Activated CD4-positive, alpha-beta T cell treated with anti-CD3 and anti-CD28 coated beads, Interleukin-2, amount 50 U/mL, for 24 hours (primary cell): ENCODE measurements at regions not wholly inside any gene's neighbourhood (a gene's known extent, or its start where the extent isn't known, plus 50 kb on each side); places are given as distances from the start of the nearest gene placed in this dataset.
"Not testable (repeated sequence)": the region's sequence is repeated elsewhere in the genome, so short reads cannot be mapped to it uniquely, and the experiment has no call there.

Experiments
- DNase-seq, 2 donors: peaks; one replicate each; pipeline ENCODE4 v3.0.0-alpha.2; 2020; ENCODE audit warnings: low read depth in 1 of 2, low spot score in 1 of 2

GRCh38 chr20:40848526-40848925 is 159.5 kb upstream of the MAFB start:
- DNase-seq, result no peak

- DNase-seq, result no peak
These were observed 160.4 kb upstream of the MAFB start for GRCh38 chr20:40849456-40849855.

DNA sequence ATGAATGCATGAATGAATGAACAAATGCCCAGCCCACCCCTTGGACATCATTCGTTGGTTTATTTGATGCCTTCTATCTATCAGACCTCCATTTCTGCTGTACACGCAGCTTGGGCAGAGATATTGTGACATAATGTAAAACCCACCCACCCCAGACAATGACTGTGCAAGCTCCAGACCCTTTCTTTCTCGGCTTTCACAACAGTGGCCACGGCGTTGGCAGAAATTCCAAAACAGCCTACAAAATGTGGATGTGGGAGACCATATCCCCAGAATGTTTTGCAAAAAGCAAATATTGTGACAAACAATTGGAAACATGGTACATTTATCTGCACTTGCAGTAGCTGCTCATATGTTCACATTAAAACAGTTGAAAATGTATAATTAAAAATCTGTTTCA is 162.0 kb upstream of the MAFB start:
- no peak for DNase-seq

DNA sequence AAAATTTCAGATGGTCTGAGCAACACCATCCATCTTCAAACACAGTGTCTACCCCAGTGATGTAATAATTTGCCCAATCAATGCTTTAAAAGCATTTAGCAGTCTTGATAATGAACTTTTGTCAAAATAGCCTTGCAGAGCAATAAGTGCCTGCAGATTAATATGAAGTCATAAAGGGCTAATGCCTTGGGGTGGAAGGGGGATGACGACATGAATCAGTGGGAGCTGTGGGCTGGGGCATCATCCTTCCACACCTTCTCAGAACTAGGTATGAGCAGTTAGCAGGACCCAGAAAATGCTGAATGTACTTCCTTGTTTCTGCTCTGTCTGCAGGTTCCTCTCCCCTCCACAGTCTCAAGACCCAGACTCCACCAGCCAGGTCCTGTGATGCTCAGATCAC is 166.2 kb upstream of the MAFB start:
- DNase-seq, result no peak

GRCh38 chr20:40856653-40857052 is 167.6 kb upstream of the MAFB start:
- no peak for DNase-seq

GRCh38 chr20:40860487-40860902 is 168.1 kb upstream of the TOP1 start:
- no peak for DNase-seq

- DNase-seq, result no peak
These were observed 167.1 kb upstream of the TOP1 start for GRCh38 chr20:40861427-40862008.

DNA sequence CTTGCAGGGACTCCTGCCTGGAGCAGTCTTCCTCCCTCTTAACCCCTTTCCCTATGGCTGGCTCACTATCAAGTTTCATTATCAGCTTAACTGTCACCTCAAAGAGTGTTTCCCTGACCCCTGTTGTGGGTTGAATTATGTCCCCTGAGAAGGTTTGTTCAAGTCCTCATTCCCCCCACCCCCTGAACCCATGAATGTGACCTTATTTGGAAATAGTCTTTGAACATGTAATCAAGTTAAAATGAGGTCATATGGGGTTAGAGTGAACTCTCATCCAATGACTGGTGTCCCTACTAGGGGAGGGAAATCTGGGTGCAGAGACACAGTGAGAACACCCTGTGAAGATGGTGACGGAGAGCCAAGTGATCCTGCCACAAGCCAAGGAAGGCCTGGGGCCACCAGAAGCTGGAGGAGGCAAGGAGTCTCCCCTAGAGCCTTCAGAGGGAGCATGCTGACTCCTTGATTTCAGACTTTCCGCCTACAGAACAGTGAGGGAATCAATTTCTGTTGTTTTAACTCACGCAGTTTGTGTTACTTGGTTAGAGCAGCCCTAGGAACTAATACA is 165.2 kb upstream of the TOP1 start:
- DNase-seq, result no peak

DNA sequence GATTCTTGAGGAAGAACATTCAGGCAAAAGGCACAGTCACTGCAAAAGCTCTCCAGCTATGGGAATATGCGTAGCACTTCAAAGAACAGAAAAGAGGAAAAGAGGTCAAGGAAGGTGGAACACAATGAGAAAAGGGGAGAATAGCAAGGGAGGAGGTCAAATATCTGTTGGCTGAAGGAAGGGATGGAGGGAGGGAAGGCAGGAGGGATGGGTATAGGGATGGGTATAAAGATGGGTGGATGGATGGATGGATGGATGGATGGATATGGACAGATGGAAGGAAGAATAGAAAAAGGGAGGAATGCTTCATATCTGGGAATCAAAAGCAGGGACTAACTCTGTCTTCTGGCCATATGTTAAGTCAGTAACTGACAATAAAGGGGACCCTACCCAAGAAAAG is 164.2 kb upstream of the TOP1 start:
- no peak for DNase-seq

GRCh38 chr20:40865095-40865494 is 163.5 kb upstream of the TOP1 start:
- DNase-seq, result no peak

- no peak for DNase-seq
These were observed 162.6 kb upstream of the TOP1 start for GRCh38 chr20:40866056-40866455.

DNA sequence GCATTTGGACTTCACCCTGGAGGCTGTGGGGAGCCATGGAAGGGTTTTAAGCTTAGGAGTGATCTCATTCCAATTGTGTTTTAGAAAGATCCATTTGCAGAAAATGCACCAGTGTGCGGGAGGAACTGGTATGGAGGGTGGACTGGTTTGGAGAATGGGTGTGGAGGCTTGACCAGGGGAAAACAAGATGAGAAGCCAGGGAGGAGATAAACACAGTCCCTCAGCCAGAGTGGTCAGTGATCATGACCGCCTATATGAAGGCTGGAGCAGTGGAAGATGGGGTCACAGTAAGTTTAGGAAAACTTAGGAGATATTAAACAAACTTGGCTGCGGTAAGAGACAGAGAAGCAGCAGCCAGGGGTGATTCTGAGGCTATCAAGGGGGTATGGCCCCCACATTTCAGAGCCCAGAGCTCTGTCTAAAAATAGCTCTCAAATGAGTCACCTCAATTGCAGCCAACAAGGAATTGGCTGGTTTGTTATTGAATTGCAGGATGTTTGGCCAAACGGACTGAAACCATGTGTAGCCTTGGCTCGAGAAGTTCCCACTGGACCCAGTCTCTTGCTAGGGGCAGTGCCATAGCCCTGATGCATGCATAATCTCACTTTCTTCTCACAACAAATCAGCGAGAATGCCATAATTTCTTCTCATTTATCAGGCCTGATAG is 159.9 kb upstream of the TOP1 start:
- no peak for DNase-seq

DNA sequence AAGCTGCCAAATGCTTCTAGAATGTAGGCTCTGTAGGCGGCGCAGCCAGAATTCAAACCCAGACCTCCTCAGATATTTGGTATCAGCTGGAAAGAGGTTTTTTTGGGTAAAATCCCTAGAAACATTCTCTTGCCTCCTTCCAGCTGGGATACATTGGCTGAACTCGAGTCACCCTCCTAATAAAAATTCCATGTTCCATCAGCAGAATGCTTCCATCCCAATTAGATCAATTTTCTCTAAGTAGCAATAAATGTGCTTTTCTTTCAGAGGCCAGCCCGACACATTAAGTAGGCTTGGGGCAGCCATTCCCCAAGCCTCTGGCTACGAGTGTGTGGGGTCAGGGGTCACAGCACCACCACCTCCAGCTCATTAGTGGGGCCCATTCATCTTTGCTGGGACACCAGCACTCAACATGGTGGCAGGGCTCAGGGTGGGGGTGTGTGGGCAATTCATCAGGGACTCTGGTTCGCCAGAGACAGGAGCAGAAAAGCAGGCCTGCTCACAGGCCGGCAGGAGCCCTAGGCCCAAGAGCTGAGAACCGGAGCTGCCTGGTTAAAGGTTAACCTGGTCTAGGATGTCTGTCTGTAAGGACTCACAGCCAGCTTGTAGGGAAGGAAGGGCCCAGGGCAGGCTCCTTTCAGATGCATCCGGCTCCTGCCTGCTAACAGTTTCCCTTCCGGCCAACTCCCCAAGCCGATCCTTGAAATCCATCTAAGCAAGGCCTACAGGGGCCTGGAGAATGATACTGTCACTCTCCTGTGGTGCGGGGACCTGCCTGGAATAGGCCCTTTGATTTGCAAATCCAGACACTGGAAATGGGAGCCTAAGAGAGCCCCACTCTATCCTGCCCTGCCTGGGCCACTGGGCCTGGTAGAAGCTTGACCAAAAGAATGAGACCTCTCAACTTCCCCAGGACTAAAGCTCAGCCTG is 159.1 kb upstream of the TOP1 start:
- DNase-seq, result no peak

GRCh38 chr20:40875116-40876085 is 153.2 kb upstream of the TOP1 start:
- DNase-seq, result no peak

- DNase-seq, result not testable (repeated sequence)
These were observed 150.5 kb upstream of the TOP1 start for GRCh38 chr20:40878099-40878498.

DNA sequence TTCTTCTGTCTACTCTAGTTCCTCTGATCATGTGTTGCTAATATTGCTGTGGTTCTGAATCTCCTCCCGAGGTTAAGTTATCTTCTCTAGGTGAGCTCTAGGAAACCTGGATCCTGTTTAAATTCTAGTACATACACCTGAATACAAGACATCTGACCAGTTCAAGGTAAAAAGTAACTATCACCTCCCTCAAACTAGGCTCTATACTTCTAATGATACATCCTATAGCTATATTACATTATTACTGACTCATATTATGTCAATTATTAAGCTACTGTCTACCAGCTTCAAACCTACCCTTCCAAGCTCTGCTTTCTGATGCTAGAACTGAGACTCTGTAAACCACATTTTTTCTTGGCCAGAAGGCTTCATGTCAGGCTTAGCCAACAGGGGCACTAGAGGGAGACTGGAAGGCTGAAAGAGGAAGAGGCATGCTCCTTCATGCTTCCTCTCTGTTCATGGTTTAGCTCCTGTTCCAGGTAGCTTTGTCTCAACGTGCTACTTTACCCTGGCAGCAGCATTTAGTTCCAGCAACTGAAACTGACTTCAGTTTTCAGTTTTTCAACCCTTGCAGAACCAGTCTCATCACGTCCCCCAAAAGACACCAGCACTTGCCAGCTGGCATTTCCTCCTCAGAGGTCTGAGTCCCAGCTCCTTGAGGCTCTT is 148.4 kb upstream of the TOP1 start:
- no peak for DNase-seq

DNA sequence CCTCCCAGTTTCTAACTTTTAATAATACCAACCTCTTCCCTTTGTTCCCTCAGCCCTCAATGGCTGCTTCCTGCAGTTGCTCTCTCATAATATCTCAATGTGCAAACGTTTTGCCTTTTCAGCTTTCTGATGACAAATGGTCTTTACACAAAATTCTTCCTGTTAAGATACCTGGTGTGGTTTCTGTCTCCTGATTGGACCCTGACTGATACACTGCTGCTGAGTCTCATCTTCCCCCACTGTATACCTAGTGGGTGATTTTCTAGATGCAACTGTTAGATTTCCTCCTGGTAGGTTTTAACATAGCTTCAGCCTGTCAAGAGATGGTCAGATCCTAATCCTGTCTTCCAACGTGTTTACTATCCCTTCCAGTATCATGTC is 147.9 kb upstream of the TOP1 start:
- DNase-seq, result no peak

- no peak for DNase-seq
These were observed 146.5 kb upstream of the TOP1 start for GRCh38 chr20:40882152-40882551.

GRCh38 chr20:40883097-40883496 is 145.5 kb upstream of the TOP1 start:
- no peak for DNase-seq

DNA sequence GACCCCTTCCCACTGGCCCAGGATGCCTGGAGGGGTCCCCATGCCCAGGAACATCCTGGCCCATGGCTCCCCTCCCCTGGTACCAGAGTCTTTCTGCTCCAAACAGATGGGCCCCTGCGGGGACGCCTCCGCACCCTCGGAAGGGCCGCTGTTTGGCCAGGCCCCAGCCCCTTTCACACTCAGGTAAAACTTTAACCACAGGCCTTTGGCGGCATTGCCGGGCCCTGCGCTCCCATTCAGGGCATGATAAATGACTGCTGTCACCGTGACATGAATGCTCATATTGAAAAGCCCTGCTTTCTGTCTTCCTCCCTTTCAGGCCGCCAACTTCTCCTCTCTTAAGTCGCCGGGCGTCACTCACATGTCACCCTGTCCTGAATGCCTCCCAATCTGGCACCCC is 141.5 kb upstream of the TOP1 start:
- DNase-seq, result no peak
